Activated CD8-positive, alpha-beta memory T cell treated with anti-CD3 and anti-CD28 coated beads for 24 hours (primary cell): ENCODE measurements at regions not wholly inside any gene's neighbourhood (a gene's known extent, or its start where the extent isn't known, plus 50 kb on each side); places are given as distances from the start of the nearest gene placed in this dataset.
A peak's percentile ranks its signal among the peaks of the same experiment; 100 is the strongest.
"Not testable (repeated sequence)": the region's sequence is repeated elsewhere in the genome, so short reads cannot be mapped to it uniquely, and the experiment has no call there.

ENCODE experiments used
- DNase-seq: peaks from one replicate; pipeline ENCODE4 v3.0.0-alpha.2; 2020

- DNase-seq, result no peak
Observed at GRCh38 chr6:11322252-11322885, 89.9 kb upstream of the NEDD9 start.

DNA sequence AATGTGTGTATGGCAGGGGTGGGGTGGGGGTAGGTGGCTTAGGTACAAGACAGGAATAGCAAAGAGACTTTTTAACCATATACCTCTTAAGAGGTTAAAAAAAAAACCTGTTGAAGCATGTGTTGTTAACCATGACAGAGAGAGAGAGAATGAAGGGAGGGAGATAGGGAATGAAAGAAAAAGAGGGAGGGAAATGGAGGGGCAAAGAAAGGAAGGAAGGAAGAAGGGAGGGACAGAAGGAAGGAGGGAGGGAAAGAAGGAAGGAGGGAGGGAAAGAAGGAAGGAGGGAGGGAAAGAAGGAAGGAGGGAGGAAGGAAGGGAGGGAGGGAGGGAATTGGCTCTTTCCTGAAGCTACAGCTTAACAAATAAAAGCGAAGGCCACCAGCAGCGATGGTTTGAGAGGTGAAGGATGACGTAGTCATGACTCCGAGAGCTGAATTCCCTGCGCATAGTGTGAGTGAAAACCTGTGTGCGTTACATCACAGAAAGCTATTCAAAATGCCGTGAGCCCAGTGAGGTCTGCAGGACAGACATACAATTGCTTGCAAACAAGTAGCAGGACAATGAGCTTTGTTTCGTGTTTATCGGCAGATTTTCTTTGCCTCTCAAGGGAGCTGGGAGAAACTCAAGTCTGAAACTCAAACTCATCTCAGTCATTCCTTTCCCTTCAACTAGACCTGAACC lies 88.6 kb upstream of the NEDD9 start:
- no peak for DNase-seq

DNA sequence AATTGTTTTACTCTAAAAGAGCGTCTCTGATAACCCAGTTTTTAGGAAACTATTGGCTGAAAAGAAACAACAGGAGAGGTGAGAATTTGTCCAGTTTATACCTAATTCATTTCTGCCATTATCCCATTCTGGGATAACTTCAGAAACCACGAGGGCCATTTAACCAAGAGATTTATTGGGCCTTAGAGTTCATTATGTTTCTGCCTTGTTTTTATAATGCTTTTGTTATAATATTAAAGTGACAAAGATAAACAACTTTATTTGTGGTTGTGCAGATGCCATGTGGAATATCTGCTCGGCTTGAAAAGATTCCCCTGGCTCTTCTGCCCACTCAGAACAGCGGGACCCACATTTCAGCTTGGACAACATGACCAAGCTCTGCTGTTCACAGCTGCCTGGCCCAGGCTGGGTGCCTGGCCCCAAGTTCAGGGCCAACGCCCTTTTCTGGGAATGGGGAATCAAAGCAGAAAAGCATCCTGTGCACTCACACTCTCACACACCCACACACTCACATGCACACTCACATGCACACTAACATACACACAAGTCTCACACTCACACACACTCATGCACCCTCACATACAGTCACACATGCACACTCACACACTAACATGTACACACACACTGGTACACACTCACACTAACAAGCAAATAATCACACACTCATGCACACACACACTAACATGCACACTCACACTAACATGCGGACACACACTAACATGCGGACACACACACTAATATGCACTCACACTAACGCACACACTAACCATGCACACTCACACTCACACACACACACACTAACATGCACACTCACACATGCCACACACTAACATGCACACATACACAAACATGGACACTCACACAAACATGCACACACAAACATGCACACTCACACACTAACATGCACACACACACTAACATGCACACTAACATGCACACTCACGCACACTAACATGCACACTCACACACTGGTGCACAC lies 86.7 kb upstream of the NEDD9 start:
- no peak for DNase-seq

- DNase-seq, result peak; percentile 82
Observed at GRCh38 chr6:11317885-11318771, 85.7 kb upstream of the NEDD9 start.

- DNase-seq, result no peak
Observed at GRCh38 chr6:11315743-11316437, 83.4 kb upstream of the NEDD9 start.

- no peak for DNase-seq
Observed at GRCh38 chr6:11313207-11313606, 80.7 kb upstream of the NEDD9 start.

DNA sequence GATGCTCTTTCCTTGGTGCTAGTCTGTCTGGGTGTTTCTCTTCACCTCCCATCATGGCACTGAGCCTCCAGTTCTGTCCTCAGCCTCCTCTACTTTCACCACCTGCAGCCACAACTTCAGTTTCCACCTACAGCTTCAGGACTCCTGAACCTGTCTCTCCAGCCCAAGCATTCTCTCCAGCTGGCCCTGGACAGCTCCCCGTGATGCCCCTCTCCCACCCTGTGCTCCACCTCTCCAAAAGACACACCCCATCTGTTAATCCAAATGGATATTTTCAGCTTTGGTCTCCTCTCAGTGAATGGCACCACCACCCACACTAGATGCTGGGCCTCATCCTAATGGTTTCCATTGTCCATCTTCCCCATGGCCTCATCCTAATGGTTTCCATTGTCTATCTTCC lies 79.5 kb upstream of the NEDD9 start:
- DNase-seq, result no peak

GRCh38 chr6:11309947-11310665 lies 77.6 kb upstream of the NEDD9 start:
- no peak for DNase-seq

- no peak for DNase-seq
Observed at GRCh38 chr6:11307226-11307625, 74.8 kb upstream of the NEDD9 start.

- no peak for DNase-seq
Observed at GRCh38 chr6:11304946-11305345, 72.5 kb upstream of the NEDD9 start.

DNA sequence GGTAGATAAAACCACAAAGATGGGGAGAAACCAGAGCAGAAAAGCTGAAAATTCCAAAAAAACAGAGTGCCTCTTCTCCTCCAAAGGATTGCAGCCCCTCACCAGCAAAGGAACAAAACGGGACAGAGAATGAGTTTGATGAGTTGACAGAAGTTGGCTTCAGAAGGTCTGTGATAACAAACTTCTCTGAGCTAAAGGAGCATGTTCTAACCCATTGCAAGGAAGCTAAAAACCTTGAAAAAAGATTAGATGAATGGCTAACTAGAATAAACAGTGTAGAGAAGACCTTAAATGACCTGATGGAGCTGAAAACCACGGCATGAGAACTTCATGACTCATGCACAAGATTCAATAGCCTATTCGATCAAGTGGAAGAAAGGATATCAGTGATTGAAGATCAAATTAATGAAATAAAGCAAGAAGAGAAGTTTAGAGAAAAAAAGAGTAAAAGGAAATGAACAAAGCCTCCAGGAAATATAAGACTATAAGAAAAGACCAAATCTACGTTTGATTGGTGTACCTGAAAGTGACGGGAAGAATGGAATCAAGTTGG lies 67.5 kb upstream of the NEDD9 start:
- not testable (repeated sequence) for DNase-seq

- not testable (repeated sequence) for DNase-seq
Observed at GRCh38 chr6:11299421-11299784, 66.9 kb upstream of the NEDD9 start.

DNA sequence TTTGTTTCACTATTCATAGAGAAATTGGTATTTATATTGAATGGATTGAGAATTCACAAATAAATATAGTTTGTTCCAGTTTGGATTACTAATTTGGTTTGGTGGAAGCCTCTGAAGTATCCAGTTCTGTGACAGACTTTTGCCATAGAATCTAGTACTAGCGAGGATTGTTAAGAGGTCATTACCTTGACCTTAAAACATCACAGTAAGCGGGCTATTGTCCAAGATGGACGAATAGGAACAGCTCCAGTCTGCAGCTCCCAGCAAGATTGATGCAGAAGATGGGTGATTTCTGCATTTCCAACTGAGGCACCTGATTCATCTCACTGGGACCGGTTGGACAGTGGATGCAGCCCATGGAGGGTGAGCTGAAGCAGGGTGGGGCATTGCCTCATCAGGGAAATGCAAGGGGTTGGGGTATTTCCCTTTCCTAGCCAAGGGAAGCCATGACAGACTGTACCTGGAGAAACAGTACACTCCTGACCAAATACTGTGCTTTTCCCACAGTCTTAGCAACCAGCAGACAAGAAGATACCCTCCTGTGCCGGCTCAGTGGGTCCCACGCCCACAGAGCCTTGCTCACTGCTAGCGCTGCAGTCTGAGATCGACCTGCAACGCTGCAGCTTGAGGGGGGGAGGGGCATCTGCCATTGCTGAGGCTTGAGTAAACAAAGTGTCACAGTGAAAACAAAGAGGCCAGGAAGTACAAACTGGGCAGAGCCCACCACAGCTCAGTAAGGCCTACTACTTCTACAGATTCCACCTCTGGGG lies 66.4 kb upstream of the NEDD9 start:
- DNase-seq, result no peak

DNA sequence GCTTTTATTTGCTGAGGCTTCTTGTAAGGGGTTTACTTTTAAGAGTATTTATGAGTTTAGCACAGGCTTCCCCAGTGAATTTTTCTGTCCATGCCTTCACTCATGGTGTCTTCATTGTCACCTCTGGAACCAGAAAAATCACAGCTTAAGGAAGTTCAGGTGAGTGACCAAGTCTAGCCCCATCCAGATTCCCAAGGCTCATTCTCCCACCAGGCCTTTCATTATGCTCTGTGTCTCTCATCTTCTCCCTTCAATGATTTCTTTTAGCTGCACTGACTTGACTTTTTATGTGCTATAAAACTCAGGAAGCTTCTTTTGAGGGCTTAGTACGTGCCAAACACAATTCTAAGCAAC lies 64.9 kb upstream of the NEDD9 start:
- no peak for DNase-seq

DNA sequence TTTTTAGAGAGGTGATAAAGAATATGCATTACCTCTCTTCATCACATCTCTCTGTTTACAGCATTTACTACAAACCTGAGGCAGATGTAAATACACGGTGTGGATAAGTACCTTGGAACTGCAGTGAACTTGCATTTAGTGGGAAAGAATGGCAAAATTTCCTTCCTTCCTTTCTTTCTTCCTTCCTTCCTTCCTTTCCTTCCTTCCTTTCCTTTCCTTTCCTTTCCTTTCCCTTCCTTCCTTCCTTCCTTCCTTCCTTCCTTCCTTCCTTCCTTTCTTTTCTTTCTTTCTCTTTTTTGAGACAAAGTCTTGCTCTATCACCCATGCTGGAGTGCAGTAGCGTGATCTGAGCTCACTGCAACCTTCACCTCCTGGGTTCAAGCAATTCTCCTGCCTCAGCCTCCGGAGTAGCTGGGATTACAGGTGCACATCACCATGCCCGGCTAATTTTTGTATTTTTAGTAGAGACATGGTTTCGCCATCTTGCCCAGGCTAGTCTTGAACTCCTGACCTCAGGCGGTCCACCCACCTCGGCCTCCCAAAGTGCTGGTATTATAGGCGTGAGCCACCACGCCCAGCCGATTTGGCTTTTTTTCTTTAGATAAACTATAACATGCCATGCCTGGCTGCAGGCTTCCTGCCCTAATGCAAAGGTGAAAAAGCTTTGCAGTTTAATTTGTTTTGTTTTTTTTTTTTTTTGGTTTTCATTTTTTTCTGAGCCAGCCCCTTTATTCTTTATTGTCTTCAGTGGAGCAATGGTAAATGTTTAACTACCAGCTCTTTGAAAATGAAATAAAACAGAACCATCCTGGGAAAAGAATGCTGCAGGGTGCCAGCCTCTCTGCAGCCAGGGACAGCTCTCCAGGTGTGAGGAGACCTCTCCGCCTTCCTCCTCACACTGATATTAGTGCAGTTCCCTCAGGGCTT lies 64.2 kb upstream of the NEDD9 start:
- DNase-seq, result no peak

DNA sequence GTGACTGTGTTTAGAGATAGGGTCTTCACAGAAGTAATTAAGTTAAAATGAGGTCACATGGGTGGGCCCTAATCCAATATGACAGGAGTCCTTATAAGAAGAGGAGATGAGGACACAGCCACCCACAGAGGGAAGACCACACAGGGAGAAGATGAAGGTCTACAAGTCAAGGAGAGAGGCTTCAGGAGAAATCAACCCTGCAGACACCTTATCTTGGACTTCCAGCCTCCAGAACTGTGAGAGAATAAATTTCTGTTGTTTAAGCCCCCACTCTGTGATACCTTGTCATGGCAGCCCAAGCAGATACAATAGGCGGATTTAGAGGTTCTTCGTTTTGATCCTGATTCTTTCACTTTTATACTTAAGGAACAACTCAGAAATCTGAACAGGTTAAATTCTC lies 63.5 kb upstream of the NEDD9 start:
- DNase-seq, result no peak

GRCh38 chr6:11294228-11294627 lies 61.8 kb upstream of the NEDD9 start:
- no peak for DNase-seq

DNA sequence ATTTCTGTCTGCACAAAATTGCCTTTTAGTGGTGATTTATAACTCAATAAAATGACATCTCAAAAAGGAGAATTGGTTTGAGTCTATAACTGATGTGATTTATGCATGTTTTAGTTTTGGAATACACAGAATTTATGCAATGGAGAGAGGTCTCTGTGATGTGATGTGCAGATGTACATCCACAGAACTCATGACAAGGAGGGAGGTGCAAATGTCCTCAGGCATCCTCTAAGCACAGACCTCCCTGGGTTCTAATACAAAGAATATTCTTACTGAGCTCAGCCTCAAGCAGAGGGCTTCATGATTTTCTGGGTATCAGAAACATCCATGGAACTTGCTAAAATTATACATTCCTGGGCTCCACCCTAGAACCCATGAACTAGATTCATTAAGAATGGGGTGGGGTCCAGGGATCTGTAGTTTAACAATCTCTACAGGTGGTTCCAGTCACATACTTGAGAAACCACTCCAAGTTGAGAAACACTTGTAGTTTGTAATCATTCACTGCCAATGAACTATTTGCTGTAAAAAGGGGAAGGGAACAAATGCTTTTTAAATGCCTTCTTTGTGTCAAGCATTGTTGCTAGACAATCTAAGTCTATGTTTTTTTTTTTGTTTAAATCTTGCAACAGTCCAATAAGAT lies 60.2 kb upstream of the NEDD9 start:
- no peak for DNase-seq

- DNase-seq, result no peak
Observed at GRCh38 chr6:11292091-11292490, 59.6 kb upstream of the NEDD9 start.
